Effector CD4-positive, alpha-beta T cell (primary cell): ENCODE measurements at regions not wholly inside any gene's neighbourhood (a gene's known extent, or its start where the extent isn't known, plus 50 kb on each side); places are given as distances from the start of the nearest gene placed in this dataset.
"Not testable (repeated sequence)": the region's sequence is repeated elsewhere in the genome, so short reads cannot be mapped to it uniquely, and the experiment has no call there.

Source experiments
- DNase-seq: peaks from one replicate; pipeline ENCODE4 v3.0.0-alpha.2; 2020

- DNase-seq: no peak
Measured at GRCh38 chr20:25985597-25985996, 288.9 kb upstream of the ZNF337 start.

GRCh38 chr20:25984933-25985332 lies 288.3 kb upstream of the ZNF337 start:
- no peak for DNase-seq

- DNase-seq: not testable (repeated sequence)
Measured at GRCh38 chr20:25982701-25983100, 286.0 kb upstream of the ZNF337 start.

GRCh38 chr20:25978450-25979190 lies 282.0 kb upstream of the ZNF337 start:
- DNase-seq: not testable (repeated sequence)

- DNase-seq: not testable (repeated sequence)
Measured at GRCh38 chr20:25975816-25976215, 279.2 kb upstream of the ZNF337 start.

- not testable (repeated sequence) for DNase-seq
Measured at GRCh38 chr20:25965203-25965602, 268.6 kb upstream of the ZNF337 start.

- not testable (repeated sequence) for DNase-seq
Measured at GRCh38 chr20:25953876-25954275, 257.2 kb upstream of the ZNF337 start.

GRCh38 chr20:25935230-25935629 lies 238.6 kb upstream of the ZNF337 start:
- not testable (repeated sequence) for DNase-seq

- not testable (repeated sequence) for DNase-seq
Measured at GRCh38 chr20:25932806-25933205, 236.2 kb upstream of the ZNF337 start.

GRCh38 chr20:25932170-25932569 lies 235.5 kb upstream of the ZNF337 start:
- not testable (repeated sequence) for DNase-seq

- not testable (repeated sequence) for DNase-seq
Measured at GRCh38 chr20:25902321-25902720, 205.7 kb upstream of the ZNF337 start.

- not testable (repeated sequence) for DNase-seq
Measured at GRCh38 chr20:25898663-25899062, 202.0 kb upstream of the ZNF337 start.

GRCh38 chr20:25879096-25879495 lies 182.4 kb upstream of the ZNF337 start:
- DNase-seq: not testable (repeated sequence)

- not testable (repeated sequence) for DNase-seq
Measured at GRCh38 chr20:25868650-25868979, 172.0 kb upstream of the ZNF337 start.

GRCh38 chr20:25867776-25868649 lies 171.4 kb upstream of the ZNF337 start:
- DNase-seq: no peak

GRCh38 chr20:25867015-25867775 lies 170.5 kb upstream of the ZNF337 start:
- DNase-seq: not testable (repeated sequence)

- peak; percentile 42 for DNase-seq
Measured at GRCh38 chr20:25865715-25866656, 169.3 kb upstream of the ZNF337 start.

- DNase-seq: not testable (repeated sequence)
Measured at GRCh38 chr20:25864963-25865714, 168.5 kb upstream of the ZNF337 start.

- DNase-seq: no peak
Measured at GRCh38 chr20:25864326-25864962, 167.8 kb upstream of the ZNF337 start.

GRCh38 chr20:25863536-25864325 lies 167.1 kb upstream of the ZNF337 start:
- DNase-seq: no peak
